A673 (cell line): ENCODE measurements at regions not wholly inside any gene's neighbourhood (a gene's known extent, or its start where the extent isn't known, plus 50 kb on each side); places are given as distances from the start of the nearest gene placed in this dataset.

ENCODE experiments used
- CTCF ChIP-seq: fragments of 300-800, 200-600 bp; sonication (generic); conservative IDR thresholded peaks from 2 replicates; pipeline ENCODE4 v1.5.1; 2017; ENCODE audit warnings: low read depth, mild to moderate bottlenecking, antibody characterized with exemption, low read length, moderate library complexity, mixed read lengths
- EZH2 ChIP-seq: fragments of 200-600 bp; sonication (generic); IDR thresholded peaks from 2 replicates; pipeline ENCODE4 v1.6.1; 2017; ENCODE audit warnings: borderline replicate concordance, low read depth, mild to moderate bottlenecking, mixed read lengths, antibody characterized with exemption, low read length; ENCODE audit not compliant: poor library complexity, severe bottlenecking

GRCh38 chr1:188825471-188825870 lies 1652.2 kb downstream of the BRINP3 start:
- no peak for TF ChIP-seq CTCF
- TF ChIP-seq EZH2, result no peak
